Liver (tissue), 8 donors: ENCODE measurements at regions not wholly inside any gene's neighbourhood (a gene's known extent, or its start where the extent isn't known, plus 50 kb on each side); places are given as distances from the start of the nearest gene placed in this dataset.

Experiments used
- DNase-seq: peaks from one replicate; pipeline ENCODE4 v3.0.0-alpha.2; 2017; ENCODE audit warnings: low spot score
- H3K27ac ChIP-seq, 2 donors: one replicate each; pipeline ENCODE4 v1.7.0; 2013; ENCODE audit warnings: inconsistent platforms in 2 of 2, low read length in 2 of 2, control low read depth in 1 of 2, low read depth in 1 of 2, mild to moderate bottlenecking in 1 of 2
- H3K27me3 ChIP-seq, 4 donors: one replicate each; pipeline versions ENCODE4 v1.6.1 to v1.7.0; 2013; ENCODE audit warnings: low read length in 3 of 4, inconsistent platforms in 1 of 4, mild to moderate bottlenecking in 1 of 4, moderate library complexity in 1 of 4; ENCODE audit not compliant: control insufficient read depth in 4 of 4, insufficient read depth in 4 of 4
- H3K36me3 ChIP-seq, 4 donors: one replicate each; pipeline versions ENCODE4 v1.6.1 to v1.7.0; 2013; ENCODE audit warnings: low read length in 3 of 4, mild to moderate bottlenecking in 3 of 4, low read depth in 1 of 4, moderate library complexity in 1 of 4; ENCODE audit not compliant: control insufficient read depth in 4 of 4, insufficient read depth in 3 of 4
- H3K4me1 ChIP-seq, 4 donors: one replicate each; pipeline versions ENCODE4 v1.6.1 to v1.7.0; 2013; ENCODE audit warnings: low read length in 3 of 4, mild to moderate bottlenecking in 3 of 4, moderate library complexity in 1 of 4; ENCODE audit not compliant: control insufficient read depth in 4 of 4, insufficient read depth in 4 of 4
- H3K4me3 ChIP-seq, 3 donors: one replicate each; pipeline versions ENCODE4 v1.6.1 to v1.7.0; 2013; ENCODE audit warnings: low read length in 3 of 3, control low read depth in 1 of 3, low read depth in 1 of 3, mild to moderate bottlenecking in 1 of 3
- H3K9ac ChIP-seq, 2 donors: one replicate each; pipeline ENCODE4 v1.7.0; 2013; ENCODE audit warnings: low read length in 2 of 2, mild to moderate bottlenecking in 2 of 2, moderate library complexity in 2 of 2, control low read depth in 1 of 2, low read depth in 1 of 2
- H3K9me3 ChIP-seq, 4 donors: one replicate each; pipeline versions ENCODE4 v1.6.1 to v1.7.0; 2013; ENCODE audit warnings: low read length in 3 of 4; ENCODE audit not compliant: control insufficient read depth in 4 of 4
- CTCF ChIP-seq: fragments of 150-350 bp; IDR thresholded peaks from 2 replicates; pipeline ENCODE4 v1.5.1; 2017; ENCODE audit warnings: improper control_type of control experiment, low read depth, low read length; ENCODE audit not compliant: missing input control
- EGR1 ChIP-seq, 2 donors: IDR thresholded peaks; 2 replicates each; pipeline ENCODE4 v1.6.1; 2016 to 2018; ENCODE audit warnings: antibody characterized with exemption in 2 of 2, low read depth in 2 of 2
- FOXA1 ChIP-seq: IDR thresholded peaks from 2 replicates; pipeline ENCODE4 v1.6.1; 2016; ENCODE audit warnings: antibody characterized with exemption
- FOXA2 ChIP-seq: IDR thresholded peaks from 2 replicates; pipeline ENCODE4 v1.6.1; 2016; ENCODE audit warnings: antibody characterized with exemption
- GABPA ChIP-seq, 2 donors: IDR thresholded peaks in 1 of 2; conservative IDR thresholded peaks in 1 of 2; 2 replicates each; pipeline ENCODE4 v1.6.1; 2016; ENCODE audit warnings: antibody characterized with exemption in 2 of 2, mild to moderate bottlenecking in 1 of 2, moderate library complexity in 1 of 2
- HNF4A ChIP-seq, 2 donors: conservative IDR thresholded peaks; 2 replicates each; pipeline ENCODE4 v1.6.1; 2016; ENCODE audit warnings: antibody characterized with exemption in 2 of 2, mild to moderate bottlenecking in 2 of 2
- HNF4G ChIP-seq: IDR thresholded peaks from 2 replicates; pipeline ENCODE4 v1.6.1; 2016; ENCODE audit warnings: antibody characterized with exemption
- MAX ChIP-seq: IDR thresholded peaks from 2 replicates; pipeline ENCODE4 v1.6.1; 2016; ENCODE audit warnings: antibody characterized with exemption
- NR2F2 ChIP-seq: IDR thresholded peaks from 2 replicates; pipeline ENCODE4 v1.6.1; 2016; ENCODE audit warnings: antibody characterized with exemption
- RAD21 ChIP-seq, 2 donors: IDR thresholded peaks; 2 replicates each; pipeline ENCODE4 v1.6.1; 2016; ENCODE audit warnings: antibody characterized with exemption in 2 of 2, mild to moderate bottlenecking in 2 of 2
- RXRA ChIP-seq, 2 donors: IDR thresholded peaks; 2 replicates each; pipeline ENCODE4 v1.6.1; 2017 to 2018; ENCODE audit warnings: antibody characterized with exemption in 2 of 2, mild to moderate bottlenecking in 1 of 2
- SP1 ChIP-seq: IDR thresholded peaks from 2 replicates; pipeline ENCODE4 v1.6.1; 2018; ENCODE audit warnings: antibody characterized with exemption, mild to moderate bottlenecking
- TAF1 ChIP-seq: conservative IDR thresholded peaks from 2 replicates; pipeline ENCODE4 v1.6.1; 2016; ENCODE audit warnings: antibody characterized with exemption, mild to moderate bottlenecking
- YY1 ChIP-seq: IDR thresholded peaks from 2 replicates; pipeline ENCODE4 v1.6.1; 2016; ENCODE audit warnings: antibody characterized with exemption, mild to moderate bottlenecking
- ZBTB33 ChIP-seq: IDR thresholded peaks from 2 replicates; pipeline ENCODE4 v1.6.1; 2016; ENCODE audit warnings: antibody characterized with exemption
- WGBS: extraction: QIAGEN DNeasy Blood & Tissue Kit; methylation state at CpG from one replicate; pipeline ENCODE4 v1.1.7; 2013; 5-methylcytosine and 5-hydroxymethylcytosine counted together
- TF ChIP-seq, protein P1 (sequence below): IDR thresholded peaks from 2 replicates; pipeline ENCODE4 v1.6.1; 2016; ENCODE audit warnings: antibody characterized with exemption, mild to moderate bottlenecking
- TF ChIP-seq, protein P2 (sequence below): IDR thresholded peaks from 2 replicates; pipeline ENCODE4 v1.6.1; 2016; ENCODE audit warnings: antibody characterized with exemption
- donor health status: healthy.
- donor health status: healthy.
- donor health status: healthy.
- donor health status: healthy.
- donor health status: healthy.

DNA sequence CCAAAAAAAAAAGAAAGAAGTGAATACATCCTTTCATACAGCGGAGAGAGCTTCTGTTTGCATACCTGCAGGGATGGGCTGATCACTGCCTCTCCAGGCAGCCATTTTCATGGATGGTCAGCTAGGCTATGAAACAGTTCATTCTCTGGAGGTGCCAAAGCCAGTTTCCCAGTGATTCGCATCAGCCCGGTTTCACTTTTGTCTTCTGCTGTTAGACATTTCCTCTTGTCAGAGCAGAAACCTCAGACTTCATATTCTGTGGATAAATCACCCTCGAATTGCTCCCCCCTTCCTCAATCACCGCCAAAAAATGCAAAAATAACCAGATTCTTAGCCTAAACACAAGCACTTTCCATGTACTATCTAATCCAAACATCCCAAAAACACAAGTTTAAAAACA is 225.6 kb downstream of the ADAMTS9 start:
- H3K4me1 ChIP-seq, result no peaks in the 10 kb centered on the region
- 57% methylated on average over 5 of the region's 5 CpGs for WGBS
- H3K36me3 ChIP-seq, result no peaks in the 10 kb centered on the region
- H3K27me3 ChIP-seq, result peaks cover 0 to 3% (median 0%) of the 10 kb centered on the region in 4 donors
- no peaks in the 10 kb centered on the region for H3K9me3 ChIP-seq
- H3K4me3 ChIP-seq, result no peak overlapping the region
- H3K9ac ChIP-seq, result no peak overlapping the region
- no peak for DNase-seq
- TF ChIP-seq FOXA1 (no peak), EGR1 (IDR thresholded peaks at IDR 0.05; ENCODE audit: low read depth in 2 of 2) (no peak), GABPA (IDR thresholded peaks at IDR 0.05 in 1 of 2, conservative IDR thresholded peaks at IDR 0.05 in 1 of 2) (no peak), NR2F2 (no peak), TAF1 (no peak), HNF4G (no peak), MAX (no peak), RXRA (IDR thresholded peaks at IDR 0.05) (no peak), ZBTB33 (no peak), SP1 (no peak), HNF4A (conservative IDR thresholded peaks at IDR 0.05) (no peak), YY1 (no peak)
- TF ChIP-seq, protein P1, sequence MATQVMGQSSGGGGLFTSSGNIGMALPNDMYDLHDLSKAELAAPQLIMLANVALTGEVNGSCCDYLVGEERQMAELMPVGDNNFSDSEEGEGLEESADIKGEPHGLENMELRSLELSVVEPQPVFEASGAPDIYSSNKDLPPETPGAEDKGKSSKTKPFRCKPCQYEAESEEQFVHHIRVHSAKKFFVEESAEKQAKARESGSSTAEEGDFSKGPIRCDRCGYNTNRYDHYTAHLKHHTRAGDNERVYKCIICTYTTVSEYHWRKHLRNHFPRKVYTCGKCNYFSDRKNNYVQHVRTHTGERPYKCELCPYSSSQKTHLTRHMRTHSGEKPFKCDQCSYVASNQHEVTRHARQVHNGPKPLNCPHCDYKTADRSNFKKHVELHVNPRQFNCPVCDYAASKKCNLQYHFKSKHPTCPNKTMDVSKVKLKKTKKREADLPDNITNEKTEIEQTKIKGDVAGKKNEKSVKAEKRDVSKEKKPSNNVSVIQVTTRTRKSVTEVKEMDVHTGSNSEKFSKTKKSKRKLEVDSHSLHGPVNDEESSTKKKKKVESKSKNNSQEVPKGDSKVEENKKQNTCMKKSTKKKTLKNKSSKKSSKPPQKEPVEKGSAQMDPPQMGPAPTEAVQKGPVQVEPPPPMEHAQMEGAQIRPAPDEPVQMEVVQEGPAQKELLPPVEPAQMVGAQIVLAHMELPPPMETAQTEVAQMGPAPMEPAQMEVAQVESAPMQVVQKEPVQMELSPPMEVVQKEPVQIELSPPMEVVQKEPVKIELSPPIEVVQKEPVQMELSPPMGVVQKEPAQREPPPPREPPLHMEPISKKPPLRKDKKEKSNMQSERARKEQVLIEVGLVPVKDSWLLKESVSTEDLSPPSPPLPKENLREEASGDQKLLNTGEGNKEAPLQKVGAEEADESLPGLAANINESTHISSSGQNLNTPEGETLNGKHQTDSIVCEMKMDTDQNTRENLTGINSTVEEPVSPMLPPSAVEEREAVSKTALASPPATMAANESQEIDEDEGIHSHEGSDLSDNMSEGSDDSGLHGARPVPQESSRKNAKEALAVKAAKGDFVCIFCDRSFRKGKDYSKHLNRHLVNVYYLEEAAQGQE, result no peak
- TF ChIP-seq, protein P2, sequence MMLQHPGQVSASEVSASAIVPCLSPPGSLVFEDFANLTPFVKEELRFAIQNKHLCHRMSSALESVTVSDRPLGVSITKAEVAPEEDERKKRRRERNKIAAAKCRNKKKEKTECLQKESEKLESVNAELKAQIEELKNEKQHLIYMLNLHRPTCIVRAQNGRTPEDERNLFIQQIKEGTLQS, result no peak
- no peak overlapping the region for H3K27ac ChIP-seq

GRCh38 chr3:64460877-64461276 is 226.9 kb downstream of the ADAMTS9 start:
- H3K9me3 ChIP-seq, result no peaks in the 10 kb centered on the region
- H3K4me3 ChIP-seq, result no peak overlapping the region
- WGBS, result 91% methylated on average over 5 of the region's 5 CpGs
- H3K27me3 ChIP-seq, result peaks cover 0 to 3% (median 0%) of the 10 kb centered on the region in 4 donors
- H3K27ac ChIP-seq, result no peak overlapping the region
- no peaks in the 10 kb centered on the region for H3K4me1 ChIP-seq
- H3K9ac ChIP-seq, result no peak overlapping the region
- no peaks in the 10 kb centered on the region for H3K36me3 ChIP-seq
- no peak for DNase-seq
- TF ChIP-seq TAF1 (no peak), FOXA1 (no peak), CTCF (no peak), SP1 (no peak), EGR1 (IDR thresholded peaks at IDR 0.05; ENCODE audit: low read depth in 2 of 2) (no peak), RXRA (IDR thresholded peaks at IDR 0.05) (no peak), NR2F2 (no peak), ZBTB33 (no peak), FOXA2 (no peak), RAD21 (IDR thresholded peaks at IDR 0.05) (no peak), HNF4G (no peak), GABPA (IDR thresholded peaks at IDR 0.05 in 1 of 2, conservative IDR thresholded peaks at IDR 0.05 in 1 of 2) (no peak)
- TF ChIP-seq, protein P2, result no peak
- TF ChIP-seq, protein P1, result no peak
